NCI-H1417 treated with DMSO at 0.1 percent for 48 hours (cell line): ENCODE measurements at regions not wholly inside any gene's neighbourhood (a gene's known extent, or its start where the extent isn't known, plus 50 kb on each side); places are given as distances from the start of the nearest gene placed in this dataset.

Experiments used
- DNase-seq: peaks from one replicate; lab custom pipeline; 2025; lab: John Stamatoyannopoulos, UW

- no peak for DNase-seq
Measured at GRCh38 chr2:176612736-176613135, 343.5 kb downstream of the MTX2 start.

DNA sequence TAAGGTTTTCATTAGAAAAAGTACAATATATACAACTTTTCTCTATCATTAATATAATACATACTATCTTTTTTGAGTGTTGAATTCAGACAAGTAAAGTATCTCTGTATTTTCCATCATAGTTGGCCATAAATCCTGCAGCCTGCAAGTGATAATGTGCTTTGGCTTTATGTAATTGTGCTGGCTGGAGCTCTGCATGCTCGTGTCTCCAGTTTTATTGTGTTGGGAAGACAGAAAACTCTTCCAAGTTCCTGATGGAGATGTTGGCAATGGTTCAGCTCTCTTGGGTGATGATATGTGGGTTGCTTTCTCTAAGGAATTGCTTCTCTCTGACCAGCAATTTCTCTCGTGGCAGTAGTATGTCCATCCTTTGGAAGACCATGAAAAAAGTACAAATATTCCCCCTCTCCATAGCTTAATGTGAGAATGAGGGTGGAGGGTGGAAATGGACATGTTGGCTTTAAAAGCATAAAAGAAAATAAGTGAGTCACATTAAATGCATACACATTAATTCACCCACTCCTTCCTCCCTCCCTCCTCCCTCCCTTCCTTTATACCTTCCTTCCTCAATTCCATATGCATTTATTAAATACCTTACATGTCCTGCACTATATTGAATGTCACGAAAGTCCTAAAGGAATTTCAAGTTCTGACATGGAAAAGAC is 344.2 kb downstream of the MTX2 start:
- DNase-seq, result no peak

DNA sequence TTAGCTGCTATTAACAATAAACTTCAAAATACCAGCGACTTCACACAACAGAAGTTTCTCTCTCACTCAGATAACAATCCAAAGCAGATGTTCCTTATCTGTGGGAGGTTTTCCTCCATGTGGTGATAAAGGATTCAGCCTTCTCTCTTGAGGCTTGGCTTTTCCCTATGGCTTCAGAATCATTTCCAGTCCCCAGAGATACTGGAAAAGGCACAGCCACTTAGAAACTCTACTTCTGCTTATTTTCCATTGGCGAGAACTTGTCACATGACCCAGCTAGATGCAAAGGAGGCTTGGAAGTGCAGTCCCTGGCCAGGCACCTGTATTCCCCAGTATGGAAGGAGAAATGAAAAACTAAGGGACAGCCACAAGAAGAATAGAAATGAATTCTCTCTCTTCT is 344.8 kb downstream of the MTX2 start:
- DNase-seq, result no peak

DNA sequence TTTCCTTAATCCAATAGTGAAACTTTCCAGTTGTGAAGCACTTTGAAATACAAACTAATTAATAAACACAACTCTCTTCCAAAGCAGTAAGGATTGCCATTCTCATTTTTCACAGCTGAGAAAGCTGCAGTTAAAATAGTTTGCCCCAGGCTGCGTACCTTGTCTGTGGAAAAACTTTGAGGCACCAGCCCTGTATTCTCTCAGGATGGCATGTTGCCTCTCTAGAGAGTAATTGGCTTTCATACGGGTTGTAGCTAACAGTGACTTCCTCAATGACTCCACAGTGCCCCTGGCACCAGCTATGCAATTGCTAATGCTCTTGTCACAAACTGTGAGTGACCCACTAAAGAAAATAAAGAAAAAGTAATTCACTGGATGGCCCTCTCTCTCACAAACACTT is 345.7 kb downstream of the MTX2 start:
- DNase-seq, result no peak

GRCh38 chr2:176619504-176619903 is 350.3 kb downstream of the MTX2 start:
- no peak for DNase-seq

GRCh38 chr2:176621350-176621749 is 352.1 kb downstream of the MTX2 start:
- DNase-seq, result no peak

- DNase-seq, result no peak
Measured at GRCh38 chr2:176622792-176623191, 353.6 kb downstream of the MTX2 start.

DNA sequence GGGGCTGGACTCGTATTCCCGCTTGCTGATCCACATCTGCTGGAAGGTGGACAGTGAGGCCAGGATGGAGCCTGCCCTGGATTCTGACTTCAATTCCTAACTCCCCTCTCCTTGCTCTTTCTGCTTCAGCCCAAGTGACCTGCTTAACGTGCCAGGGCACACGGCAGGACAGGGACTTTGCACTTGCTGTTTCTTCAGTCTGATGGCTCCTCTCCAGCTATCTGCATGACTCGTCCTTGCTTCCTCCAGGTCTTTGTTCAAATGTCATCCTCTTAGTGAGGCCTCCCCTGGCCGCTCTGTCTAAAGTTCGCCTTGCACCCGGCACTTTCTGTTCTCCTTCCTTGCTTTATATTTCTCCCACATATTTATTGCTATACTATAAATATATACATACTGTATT is 357.6 kb downstream of the MTX2 start:
- DNase-seq, result no peak

GRCh38 chr2:176628438-176628837 is 359.2 kb downstream of the MTX2 start:
- DNase-seq, result no peak

DNA sequence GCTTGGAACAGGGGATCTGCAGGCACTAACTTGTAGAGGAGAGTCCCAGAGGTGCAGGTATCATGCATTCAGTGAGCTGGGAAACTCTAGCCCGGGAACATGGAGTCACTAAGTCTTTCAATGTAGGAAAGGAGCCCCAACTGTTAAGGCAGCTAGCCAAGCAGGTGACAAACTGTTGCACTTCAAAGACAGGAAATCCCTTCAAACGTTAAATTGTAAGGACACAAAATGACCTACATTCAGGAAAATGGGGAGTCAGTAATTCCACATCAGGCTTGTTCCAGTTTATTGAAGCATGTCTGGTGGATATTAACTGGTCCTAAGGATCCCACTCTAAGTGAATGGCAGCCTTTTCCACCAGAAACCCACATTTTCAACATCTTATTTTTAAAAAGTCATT is 364.5 kb downstream of the MTX2 start:
- DNase-seq, result no peak

GRCh38 chr2:176636401-176636800 is 367.2 kb downstream of the MTX2 start:
- DNase-seq, result no peak

GRCh38 chr2:176637142-176637485 is 367.9 kb downstream of the MTX2 start:
- DNase-seq, result no peak

GRCh38 chr2:176637486-176638166 is 368.4 kb downstream of the MTX2 start:
- no peak for DNase-seq

DNA sequence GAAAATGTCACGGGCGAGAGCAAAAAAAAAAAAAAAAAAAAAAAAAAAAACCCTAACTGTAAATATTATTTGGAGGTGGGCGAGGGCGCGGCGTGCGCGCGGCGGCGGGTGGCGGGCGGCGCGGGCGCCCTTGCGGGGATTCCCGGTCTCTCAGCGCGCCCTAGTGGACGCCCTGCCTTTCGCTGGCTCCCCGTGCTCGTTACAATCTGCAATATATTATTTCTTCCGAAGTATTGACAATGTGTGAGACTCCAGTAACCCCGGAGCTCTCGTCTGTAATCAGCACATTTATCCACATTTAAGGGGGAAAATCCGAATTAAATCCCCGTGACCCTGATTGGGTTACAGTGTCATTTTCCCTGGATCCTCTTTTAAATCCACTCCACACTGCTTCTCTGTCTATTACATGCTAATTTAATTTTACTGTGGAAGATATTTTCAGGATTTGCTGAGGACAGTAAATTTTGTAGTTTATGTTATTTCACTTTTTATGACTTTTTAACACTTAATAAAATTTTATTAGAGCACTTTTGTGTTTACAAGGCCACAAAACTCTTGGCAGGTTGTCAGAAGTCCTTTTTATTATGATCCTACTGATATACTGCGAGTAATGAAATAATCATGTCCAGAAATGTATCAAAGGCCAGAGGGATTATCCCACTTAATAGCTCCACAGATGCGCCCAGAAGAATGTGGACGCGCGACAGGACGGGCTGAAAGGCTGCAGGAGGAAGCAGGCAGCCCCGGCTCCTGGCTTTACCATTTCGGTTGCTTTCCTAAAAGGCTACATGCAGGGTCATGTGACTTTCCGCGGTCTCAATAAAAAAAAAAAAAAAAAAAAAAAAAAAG is 369.1 kb downstream of the MTX2 start:
- DNase-seq, result peak; percentile 53

GRCh38 chr2:176639016-176639343 is 369.7 kb downstream of the MTX2 start:
- no peak for DNase-seq

- DNase-seq, result no peak
Measured at GRCh38 chr2:176639671-176640070, 370.4 kb downstream of the MTX2 start.

- DNase-seq, result no peak
Measured at GRCh38 chr2:176641436-176641835, 372.2 kb downstream of the MTX2 start.

DNA sequence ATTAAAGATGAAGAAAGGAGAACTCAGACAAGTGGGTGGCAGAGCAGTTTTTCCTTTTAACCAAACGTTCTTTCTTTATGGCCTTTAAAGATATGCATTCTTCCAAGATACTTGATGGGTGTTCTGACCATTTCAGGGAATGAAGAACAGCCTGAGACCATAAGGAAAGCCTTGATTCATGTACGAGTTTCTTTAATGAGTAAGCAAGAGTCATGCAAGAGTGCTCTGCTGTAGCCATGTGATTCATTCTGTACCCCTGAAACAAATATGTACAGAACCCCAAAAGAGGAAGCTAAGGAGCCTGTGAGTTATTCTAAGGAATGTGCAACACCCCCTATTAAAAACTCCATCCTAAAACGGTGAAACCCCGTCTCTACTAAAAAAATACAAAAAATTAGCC is 372.8 kb downstream of the MTX2 start:
- no peak for DNase-seq

DNA sequence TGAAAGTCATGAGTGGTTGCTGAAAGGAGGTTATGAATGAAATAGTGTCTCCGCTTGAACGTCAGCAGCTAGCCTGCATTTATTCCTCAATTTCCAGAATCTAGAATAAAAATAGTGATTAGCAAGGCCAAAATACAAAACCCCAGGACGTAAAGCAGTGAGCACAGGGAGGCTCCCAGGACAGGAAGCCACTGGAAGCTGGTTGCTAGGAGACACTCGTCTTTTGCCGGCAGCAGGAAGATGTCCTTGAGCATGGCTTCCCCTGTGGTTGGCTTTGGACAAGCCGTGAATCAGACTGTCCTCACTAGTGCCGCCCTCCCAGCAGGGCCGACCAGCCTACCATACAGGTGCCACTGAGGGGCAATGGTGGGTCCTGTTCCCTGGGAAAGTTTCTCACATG is 374.4 kb downstream of the MTX2 start:
- peak; percentile 56 for DNase-seq

- DNase-seq, result no peak
Measured at GRCh38 chr2:176645494-176645893, 376.3 kb downstream of the MTX2 start.

GRCh38 chr2:176646033-176646615 is 376.9 kb downstream of the MTX2 start:
- no peak for DNase-seq

GRCh38 chr2:176647325-176648165 is 378.3 kb downstream of the MTX2 start:
- DNase-seq, result no peak
